Neural progenitor cell (in vitro differentiated cells): ENCODE measurements at regions not wholly inside any gene's neighbourhood (a gene's known extent, or its start where the extent isn't known, plus 50 kb on each side); places are given as distances from the start of the nearest gene placed in this dataset.
A peak's percentile ranks its signal among the peaks of the same experiment; 100 is the strongest.

Source experiments
- EZH2 ChIP-seq: fragments of 200-600 bp; sonication (generic); IDR thresholded peaks from 2 replicates; pipeline ENCODE4 v1.6.1; 2017; ENCODE audit warnings: antibody characterized with exemption, mild to moderate bottlenecking, moderate library complexity
- EZH2phosphoT487 ChIP-seq: fragments of 200-600 bp; sonication (generic); IDR thresholded peaks from 2 replicates; pipeline ENCODE4 v1.6.1; 2017; ENCODE audit warnings: antibody characterized with exemption
- TF ChIP-seq, protein P1 (sequence below): fragments of 200-600 bp; sonication (generic); IDR thresholded peaks from 2 replicates; pipeline ENCODE4 v1.5.1; 2017; ENCODE audit warnings: antibody characterized with exemption, mild to moderate bottlenecking

DNA sequence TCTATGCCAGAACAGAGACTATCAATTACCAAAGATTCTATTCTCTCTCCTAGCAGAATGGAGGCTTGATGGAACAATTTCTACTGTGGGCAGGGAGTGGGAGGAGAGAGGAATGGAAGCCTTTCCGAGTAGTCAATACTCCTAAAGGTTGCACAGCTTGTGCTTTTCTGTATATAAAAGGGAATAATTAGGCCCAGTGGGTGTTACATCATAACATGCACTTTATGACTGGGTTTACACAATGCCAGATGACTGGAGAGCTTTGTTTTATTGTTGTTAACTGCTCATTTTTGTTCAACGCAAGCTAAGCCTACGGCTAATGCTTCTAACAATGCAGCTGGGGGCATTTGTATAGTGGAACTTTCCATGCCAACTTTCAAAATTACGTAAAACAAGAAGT is 2237.9 kb upstream of the RAG2 start:
- TF ChIP-seq, protein P1, sequence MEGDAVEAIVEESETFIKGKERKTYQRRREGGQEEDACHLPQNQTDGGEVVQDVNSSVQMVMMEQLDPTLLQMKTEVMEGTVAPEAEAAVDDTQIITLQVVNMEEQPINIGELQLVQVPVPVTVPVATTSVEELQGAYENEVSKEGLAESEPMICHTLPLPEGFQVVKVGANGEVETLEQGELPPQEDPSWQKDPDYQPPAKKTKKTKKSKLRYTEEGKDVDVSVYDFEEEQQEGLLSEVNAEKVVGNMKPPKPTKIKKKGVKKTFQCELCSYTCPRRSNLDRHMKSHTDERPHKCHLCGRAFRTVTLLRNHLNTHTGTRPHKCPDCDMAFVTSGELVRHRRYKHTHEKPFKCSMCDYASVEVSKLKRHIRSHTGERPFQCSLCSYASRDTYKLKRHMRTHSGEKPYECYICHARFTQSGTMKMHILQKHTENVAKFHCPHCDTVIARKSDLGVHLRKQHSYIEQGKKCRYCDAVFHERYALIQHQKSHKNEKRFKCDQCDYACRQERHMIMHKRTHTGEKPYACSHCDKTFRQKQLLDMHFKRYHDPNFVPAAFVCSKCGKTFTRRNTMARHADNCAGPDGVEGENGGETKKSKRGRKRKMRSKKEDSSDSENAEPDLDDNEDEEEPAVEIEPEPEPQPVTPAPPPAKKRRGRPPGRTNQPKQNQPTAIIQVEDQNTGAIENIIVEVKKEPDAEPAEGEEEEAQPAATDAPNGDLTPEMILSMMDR: no peak
- TF ChIP-seq EZH2phosphoT487: peak; percentile 74
- no peak for TF ChIP-seq EZH2
